HepG2 (cell line): ENCODE measurements at regions not wholly inside any gene's neighbourhood (a gene's known extent, or its start where the extent isn't known, plus 50 kb on each side); places are given as distances from the start of the nearest gene placed in this dataset.

Source experiments
- ARNT2 ChIP-seq: sonication (generic); formaldehyde crosslinking; IDR thresholded peaks from 2 replicates; pipeline ENCODE4 v1.8.0; 2022; ENCODE audit warnings: mild to moderate bottlenecking, low read depth, missing genetic modification reagents, moderate library complexity
- ESRRA ChIP-seq: sonication (generic); formaldehyde crosslinking; IDR thresholded peaks from 2 replicates; pipeline ENCODE4 v1.5.1; 2020; ENCODE audit warnings: mild to moderate bottlenecking, low read depth, missing genetic modification reagents
- EZH2 ChIP-seq: conservative IDR thresholded peaks from 2 replicates; pipeline ENCODE4 v1.6.1; 2012; ENCODE audit warnings: mild to moderate bottlenecking, low read depth, low read length, moderate library complexity
- FOXP1 ChIP-seq, 2 experiments: fragments of 450-650 bp in 1 of 2; IDR thresholded peaks; 2 replicates each; pipeline ENCODE4 v1.6.1; 2017 to 2018; ENCODE audit warnings: antibody characterized with exemption in 1 of 2
- ZNF326 ChIP-seq: sonication (generic); formaldehyde crosslinking; IDR thresholded peaks from 2 replicates; pipeline ENCODE4 v1.4.0; 2020; ENCODE audit warnings: missing genetic modification reagents, borderline replicate concordance
- ZNF563 ChIP-seq: sonication (generic); formaldehyde crosslinking; IDR thresholded peaks from 2 replicates; pipeline ENCODE4 v1.8.0; 2022; ENCODE audit warnings: mild to moderate bottlenecking, moderate library complexity, missing genetic modification reagents
- ZNF75D ChIP-seq: sonication (generic); formaldehyde crosslinking; IDR thresholded peaks from 2 replicates; pipeline ENCODE4 v1.8.1; 2023; ENCODE audit warnings: missing genetic modification reagents, mild to moderate bottlenecking, borderline replicate concordance
- TF ChIP-seq, protein P1 (sequence below): sonication (generic); formaldehyde crosslinking; IDR thresholded peaks from 2 replicates; pipeline ENCODE4 v1.5.0; 2020; ENCODE audit warnings: missing genetic modification reagents
- TF ChIP-seq, protein P2 (sequence below): sonication (generic); formaldehyde crosslinking; conservative IDR thresholded peaks from 2 replicates; pipeline ENCODE4 v1.8.0; 2022; ENCODE audit warnings: mild to moderate bottlenecking, moderate library complexity, missing genetic modification reagents
- TF ChIP-seq, protein P3 (sequence below): sonication (generic); formaldehyde crosslinking; IDR thresholded peaks from 2 replicates; pipeline ENCODE4 v1.5.0; 2020; ENCODE audit warnings: mild to moderate bottlenecking, missing genetic modification reagents
- TF ChIP-seq, protein P4 (sequence below): sonication (generic); formaldehyde crosslinking; IDR thresholded peaks from 2 replicates; pipeline ENCODE4 v1.5.1; 2020; ENCODE audit warnings: mild to moderate bottlenecking, missing genetic modification reagents, moderate library complexity

DNA sequence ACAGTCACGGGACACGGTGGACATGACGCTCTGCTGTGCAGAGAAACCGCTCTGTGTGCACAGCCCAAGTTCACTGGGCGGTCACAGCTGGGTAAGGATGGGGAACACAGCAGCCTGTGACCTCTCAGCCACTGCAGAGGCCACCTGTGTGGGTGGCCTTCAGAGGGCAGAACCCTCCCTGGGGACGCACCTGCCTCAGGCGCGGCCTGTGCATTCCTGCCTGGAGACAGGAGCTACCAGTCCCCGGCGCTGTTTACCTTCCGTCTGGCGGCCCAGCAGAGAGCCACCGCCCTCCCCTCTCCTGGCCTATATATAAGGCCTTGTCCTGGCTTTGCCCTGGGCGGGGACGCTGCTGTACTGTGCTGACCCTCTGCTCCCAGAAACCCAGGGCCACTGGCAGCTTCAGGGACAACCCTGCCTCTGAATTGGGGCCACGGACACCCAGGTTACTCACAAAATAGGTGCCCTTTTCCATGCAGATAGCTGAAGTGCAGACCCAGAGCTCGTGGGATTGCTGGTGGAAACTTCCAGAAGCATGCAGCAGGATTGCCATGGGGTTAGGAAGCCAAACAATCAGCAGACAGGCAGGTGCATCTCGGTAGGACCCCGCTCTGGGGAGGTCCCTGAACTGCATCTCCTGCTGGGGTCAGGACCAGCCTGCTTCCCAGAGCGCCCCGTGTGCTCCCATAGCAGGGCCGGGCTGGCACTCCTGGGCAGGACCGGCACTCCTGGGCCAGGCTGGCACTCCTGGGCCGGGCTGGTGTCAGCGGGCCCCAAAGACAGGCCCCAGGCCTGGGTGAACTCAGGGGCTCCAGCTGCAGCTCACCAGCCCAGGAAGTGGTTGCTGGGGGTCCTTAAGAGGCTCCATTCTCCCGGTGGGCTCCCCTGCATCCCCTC is 83.6 kb downstream of the SIK1 start (continued):
- TF ChIP-seq, protein P1, sequence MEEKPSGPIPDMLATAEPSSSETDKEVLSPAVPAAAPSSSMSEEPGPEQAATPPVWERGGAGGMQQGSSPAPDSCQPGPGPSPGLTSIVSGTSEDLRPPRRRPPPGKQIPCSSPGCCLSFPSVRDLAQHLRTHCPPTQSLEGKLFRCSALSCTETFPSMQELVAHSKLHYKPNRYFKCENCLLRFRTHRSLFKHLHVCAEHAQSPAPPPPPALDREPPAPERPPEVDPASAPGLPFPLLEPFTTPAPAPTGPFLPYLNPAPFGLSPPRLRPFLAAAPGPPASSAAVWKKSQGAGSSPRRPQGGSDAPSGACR (CRISPR knock-in tag), result no peak
- TF ChIP-seq, protein P2, sequence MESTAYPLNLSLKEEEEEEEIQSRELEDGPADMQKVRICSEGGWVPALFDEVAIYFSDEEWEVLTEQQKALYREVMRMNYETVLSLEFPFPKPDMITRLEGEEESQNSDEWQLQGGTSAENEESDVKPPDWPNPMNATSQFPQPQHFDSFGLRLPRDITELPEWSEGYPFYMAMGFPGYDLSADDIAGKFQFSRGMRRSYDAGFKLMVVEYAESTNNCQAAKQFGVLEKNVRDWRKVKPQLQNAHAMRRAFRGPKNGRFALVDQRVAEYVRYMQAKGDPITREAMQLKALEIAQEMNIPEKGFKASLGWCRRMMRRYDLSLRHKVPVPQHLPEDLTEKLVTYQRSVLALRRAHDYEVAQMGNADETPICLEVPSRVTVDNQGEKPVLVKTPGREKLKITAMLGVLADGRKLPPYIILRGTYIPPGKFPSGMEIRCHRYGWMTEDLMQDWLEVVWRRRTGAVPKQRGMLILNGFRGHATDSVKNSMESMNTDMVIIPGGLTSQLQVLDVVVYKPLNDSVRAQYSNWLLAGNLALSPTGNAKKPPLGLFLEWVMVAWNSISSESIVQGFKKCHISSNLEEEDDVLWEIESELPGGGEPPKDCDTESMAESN (CRISPR knock-in tag), result no peak
- no peak for TF ChIP-seq FOXP1 (IDR thresholded peaks at IDR 0.05)
- peak; percentile 44; the same call in 1 of the 2 replicates for TF ChIP-seq FOXP1 (CRISPR knock-in tag; IDR thresholded peaks at IDR 0.05)
- TF ChIP-seq, protein P3, sequence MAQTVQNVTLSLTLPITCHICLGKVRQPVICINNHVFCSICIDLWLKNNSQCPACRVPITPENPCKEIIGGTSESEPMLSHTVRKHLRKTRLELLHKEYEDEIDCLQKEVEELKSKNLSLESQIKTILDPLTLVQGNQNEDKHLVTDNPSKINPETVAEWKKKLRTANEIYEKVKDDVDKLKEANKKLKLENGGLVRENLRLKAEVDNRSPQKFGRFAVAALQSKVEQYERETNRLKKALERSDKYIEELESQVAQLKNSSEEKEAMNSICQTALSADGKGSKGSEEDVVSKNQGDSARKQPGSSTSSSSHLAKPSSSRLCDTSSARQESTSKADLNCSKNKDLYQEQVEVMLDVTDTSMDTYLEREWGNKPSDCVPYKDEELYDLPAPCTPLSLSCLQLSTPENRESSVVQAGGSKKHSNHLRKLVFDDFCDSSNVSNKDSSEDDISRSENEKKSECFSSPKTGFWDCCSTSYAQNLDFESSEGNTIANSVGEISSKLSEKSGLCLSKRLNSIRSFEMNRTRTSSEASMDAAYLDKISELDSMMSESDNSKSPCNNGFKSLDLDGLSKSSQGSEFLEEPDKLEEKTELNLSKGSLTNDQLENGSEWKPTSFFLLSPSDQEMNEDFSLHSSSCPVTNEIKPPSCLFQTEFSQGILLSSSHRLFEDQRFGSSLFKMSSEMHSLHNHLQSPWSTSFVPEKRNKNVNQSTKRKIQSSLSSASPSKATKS, result no peak
- peak; percentile 51 for TF ChIP-seq ESRRA
- no peak for TF ChIP-seq ZNF563 (CRISPR knock-in tag)
- TF ChIP-seq, protein P4, sequence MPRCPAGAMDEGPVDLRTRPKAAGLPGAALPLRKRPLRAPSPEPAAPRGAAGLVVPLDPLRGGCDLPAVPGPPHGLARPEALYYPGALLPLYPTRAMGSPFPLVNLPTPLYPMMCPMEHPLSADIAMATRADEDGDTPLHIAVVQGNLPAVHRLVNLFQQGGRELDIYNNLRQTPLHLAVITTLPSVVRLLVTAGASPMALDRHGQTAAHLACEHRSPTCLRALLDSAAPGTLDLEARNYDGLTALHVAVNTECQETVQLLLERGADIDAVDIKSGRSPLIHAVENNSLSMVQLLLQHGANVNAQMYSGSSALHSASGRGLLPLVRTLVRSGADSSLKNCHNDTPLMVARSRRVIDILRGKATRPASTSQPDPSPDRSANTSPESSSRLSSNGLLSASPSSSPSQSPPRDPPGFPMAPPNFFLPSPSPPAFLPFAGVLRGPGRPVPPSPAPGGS, result no peak; the same call in 1 of the 2 replicates
- no peak for TF ChIP-seq ZNF75D (CRISPR knock-in tag)
- TF ChIP-seq ZNF326 (CRISPR knock-in tag), result no peak
- TF ChIP-seq EZH2, result no peak
- TF ChIP-seq ARNT2 (CRISPR knock-in tag), result peak; percentile 39; the same call in 1 of the 2 replicates
